Gastroesophageal sphincter (tissue), 4 donors: ENCODE measurements at regions not wholly inside any gene's neighbourhood (a gene's known extent, or its start where the extent isn't known, plus 50 kb on each side); places are given as distances from the start of the nearest gene placed in this dataset.
"Not testable (repeated sequence)": the region's sequence is repeated elsewhere in the genome, so short reads cannot be mapped to it uniquely, and the experiment has no call there.

Experiments used
- ATAC-seq: fragments of 150-250 bp; one replicate; pipeline ENCODE4 v1.9.1; 2016; ENCODE audit warnings: mild to moderate bottlenecking, moderate library complexity
- H3K27ac ChIP-seq, 4 donors: fragments of 200-600 bp; sonication (generic) in 3 of 4; 1 replicate in 3 of 4; 2 replicates in 1 of 4; pipeline ENCODE4 v1.5.1; 2016 to 2019
- H3K27me3 ChIP-seq: fragments of 200-600 bp; sonication (generic); one replicate; pipeline ENCODE4 v1.5.1; 2019
- H3K36me3 ChIP-seq, 2 donors: fragments of 200-600 bp; sonication (generic); one replicate each; pipeline ENCODE4 v1.5.1; 2019; ENCODE audit warnings: control low read depth in 1 of 2
- H3K4me1 ChIP-seq, 3 donors: fragments of 200-600 bp; sonication (generic); 1 replicate in 2 of 3; 2 replicates in 1 of 3; pipeline ENCODE4 v1.5.1; 2016 to 2019; ENCODE audit warnings: control low read depth in 2 of 3
- H3K4me3 ChIP-seq, 2 donors: fragments of 200-600 bp; sonication (generic); one replicate each; pipeline ENCODE4 v1.5.1; 2019; ENCODE audit warnings: mild to moderate bottlenecking in 1 of 2, moderate library complexity in 1 of 2
- H3K9me3 ChIP-seq, 3 donors: fragments of 200-600 bp; sonication (generic); one replicate each; pipeline ENCODE4 v1.5.1; 2017 to 2019; ENCODE audit warnings: control low read depth in 2 of 3
- EP300 ChIP-seq: sonication (generic); formaldehyde crosslinking; IDR thresholded peaks from one replicate; pipeline ENCODE4 v1.6.1; 2017; ENCODE audit warnings: antibody characterized with exemption, mild to moderate bottlenecking
- POLR2A ChIP-seq, 2 donors: fragments of 450-650 bp; IDR thresholded peaks; one replicate each; pipeline ENCODE4 v1.6.1; 2017; ENCODE audit warnings: antibody characterized with exemption in 2 of 2, mild to moderate bottlenecking in 2 of 2, moderate library complexity in 1 of 2
- POLR2AphosphoS5 ChIP-seq: sonication (generic); formaldehyde crosslinking; IDR thresholded peaks from one replicate; pipeline ENCODE4 v1.6.1; 2017; ENCODE audit warnings: antibody characterized with exemption
- WGBS, 2 donors: methylation state at CpG; one replicate each; pipeline ENCODE4 v1.1.5; 2018; ENCODE audit warnings: low coverage in 1 of 2; 5-methylcytosine and 5-hydroxymethylcytosine counted together
- TF ChIP-seq, protein P1 (sequence below), 4 experiments: fragments of 200-600 bp in 2 of 4; fragments of 450-650 bp in 2 of 4; sonication (generic) in 1 of 4; IDR thresholded peaks; one replicate each; pipeline ENCODE4 v1.5.1; 2017 to 2019; ENCODE audit warnings: antibody characterized with exemption in 4 of 4, mild to moderate bottlenecking in 2 of 4, moderate library complexity in 2 of 4

DNA sequence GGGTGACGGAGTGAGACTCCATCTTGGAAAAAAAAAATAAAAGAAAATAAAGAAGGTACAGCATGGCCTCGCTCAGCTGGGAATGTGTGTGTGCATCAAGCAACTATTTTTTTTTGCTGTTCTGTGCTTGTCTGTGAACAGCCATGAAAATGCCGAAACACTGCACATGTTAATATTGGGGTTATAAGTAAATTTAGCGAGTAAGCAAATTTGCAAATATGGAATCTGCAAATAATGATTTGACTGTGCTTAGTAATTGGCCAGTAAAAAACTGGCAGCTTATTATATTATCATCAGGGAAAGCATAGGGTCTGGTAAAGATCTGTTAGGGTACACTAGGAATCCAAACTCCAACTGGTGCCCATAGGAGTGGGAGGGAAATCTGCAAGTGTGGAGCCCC is 278.1 kb upstream of the KLF4 start:
- 92 to 100% methylated on average over 4 of the region's 4 CpGs for WGBS, 2 donors
- no peaks in the 10 kb centered on the region for H3K27me3 ChIP-seq
- H3K4me1 ChIP-seq = no peaks in the 10 kb centered on the region
- no peak overlapping the region for H3K4me3 ChIP-seq
- peak overlapping the region in 3 of 4 donors; percentile 4 to 69 (median 24) for H3K27ac ChIP-seq
- TF ChIP-seq, protein P1, sequence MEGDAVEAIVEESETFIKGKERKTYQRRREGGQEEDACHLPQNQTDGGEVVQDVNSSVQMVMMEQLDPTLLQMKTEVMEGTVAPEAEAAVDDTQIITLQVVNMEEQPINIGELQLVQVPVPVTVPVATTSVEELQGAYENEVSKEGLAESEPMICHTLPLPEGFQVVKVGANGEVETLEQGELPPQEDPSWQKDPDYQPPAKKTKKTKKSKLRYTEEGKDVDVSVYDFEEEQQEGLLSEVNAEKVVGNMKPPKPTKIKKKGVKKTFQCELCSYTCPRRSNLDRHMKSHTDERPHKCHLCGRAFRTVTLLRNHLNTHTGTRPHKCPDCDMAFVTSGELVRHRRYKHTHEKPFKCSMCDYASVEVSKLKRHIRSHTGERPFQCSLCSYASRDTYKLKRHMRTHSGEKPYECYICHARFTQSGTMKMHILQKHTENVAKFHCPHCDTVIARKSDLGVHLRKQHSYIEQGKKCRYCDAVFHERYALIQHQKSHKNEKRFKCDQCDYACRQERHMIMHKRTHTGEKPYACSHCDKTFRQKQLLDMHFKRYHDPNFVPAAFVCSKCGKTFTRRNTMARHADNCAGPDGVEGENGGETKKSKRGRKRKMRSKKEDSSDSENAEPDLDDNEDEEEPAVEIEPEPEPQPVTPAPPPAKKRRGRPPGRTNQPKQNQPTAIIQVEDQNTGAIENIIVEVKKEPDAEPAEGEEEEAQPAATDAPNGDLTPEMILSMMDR (IDR thresholded peaks at IDR 0.05) = no peak
- no peak for TF ChIP-seq POLR2A (IDR thresholded peaks at IDR 0.05)
- TF ChIP-seq EP300 = no peak
- no peak for TF ChIP-seq POLR2AphosphoS5
- no peaks in the 10 kb centered on the region for H3K36me3 ChIP-seq
- no peak for ATAC-seq
- H3K9me3 ChIP-seq = no peaks in the 10 kb centered on the region

DNA sequence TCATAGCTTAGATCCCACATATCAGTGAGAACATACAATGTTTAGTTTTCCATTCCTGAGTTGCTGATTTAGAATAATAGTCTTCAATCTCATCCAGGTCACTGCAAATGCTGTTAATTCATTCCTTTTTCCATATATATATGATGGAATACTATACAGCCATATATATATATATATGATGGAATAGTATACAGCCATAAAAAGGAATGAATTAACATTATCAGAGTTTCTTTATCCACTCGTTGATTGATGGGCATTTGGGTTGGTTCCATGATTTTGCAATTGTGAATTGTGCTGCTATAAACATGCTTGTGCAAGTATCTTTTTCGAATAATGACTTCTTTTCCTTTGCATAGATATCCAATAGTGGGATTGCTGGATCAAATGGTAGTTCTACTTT is 273.9 kb upstream of the KLF4 start:
- H3K27me3 ChIP-seq, H3K27ac ChIP-seq, H3K4me3 ChIP-seq, H3K4me1 ChIP-seq, H3K36me3 ChIP-seq, H3K9me3 ChIP-seq, ATAC-seq: not testable (repeated sequence)
- 83 to 95% methylated on average over 2 of the region's 2 CpGs for WGBS, 2 donors

DNA sequence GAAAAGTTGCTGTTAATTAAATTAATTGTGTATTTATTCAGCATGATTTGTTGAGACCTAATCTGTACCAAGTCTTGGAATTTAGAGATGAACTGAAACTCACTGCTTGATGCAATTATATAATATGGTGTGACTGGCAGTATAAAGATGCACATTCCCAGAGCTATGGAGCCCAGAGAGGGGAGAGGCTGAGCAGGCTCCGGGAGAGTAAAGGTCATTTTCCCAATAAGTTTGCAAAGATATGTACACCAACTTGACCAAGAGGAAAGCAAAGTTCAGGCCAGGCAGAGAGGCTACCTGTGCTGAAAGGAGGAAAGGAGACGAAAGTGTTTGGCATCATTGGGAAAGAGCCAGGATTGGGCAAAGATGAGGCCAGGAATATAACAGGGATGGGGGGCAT is 271.7 kb upstream of the KLF4 start:
- no peaks in the 10 kb centered on the region for H3K27me3 ChIP-seq
- TF ChIP-seq POLR2AphosphoS5 (no peak), POLR2A (IDR thresholded peaks at IDR 0.05) (no peak), EP300 (no peak)
- TF ChIP-seq, protein P1 (IDR thresholded peaks at IDR 0.05) = no peak
- H3K27ac ChIP-seq = peak overlapping the region in 1 of 4 donors; percentile 32
- no peaks in the 10 kb centered on the region for H3K36me3 ChIP-seq
- 88 to 100% methylated on average over 2 of the region's 2 CpGs for WGBS, 2 donors
- no peaks in the 10 kb centered on the region for H3K9me3 ChIP-seq
- no peak for ATAC-seq
- no peaks in the 10 kb centered on the region for H3K4me1 ChIP-seq
- no peak overlapping the region for H3K4me3 ChIP-seq

DNA sequence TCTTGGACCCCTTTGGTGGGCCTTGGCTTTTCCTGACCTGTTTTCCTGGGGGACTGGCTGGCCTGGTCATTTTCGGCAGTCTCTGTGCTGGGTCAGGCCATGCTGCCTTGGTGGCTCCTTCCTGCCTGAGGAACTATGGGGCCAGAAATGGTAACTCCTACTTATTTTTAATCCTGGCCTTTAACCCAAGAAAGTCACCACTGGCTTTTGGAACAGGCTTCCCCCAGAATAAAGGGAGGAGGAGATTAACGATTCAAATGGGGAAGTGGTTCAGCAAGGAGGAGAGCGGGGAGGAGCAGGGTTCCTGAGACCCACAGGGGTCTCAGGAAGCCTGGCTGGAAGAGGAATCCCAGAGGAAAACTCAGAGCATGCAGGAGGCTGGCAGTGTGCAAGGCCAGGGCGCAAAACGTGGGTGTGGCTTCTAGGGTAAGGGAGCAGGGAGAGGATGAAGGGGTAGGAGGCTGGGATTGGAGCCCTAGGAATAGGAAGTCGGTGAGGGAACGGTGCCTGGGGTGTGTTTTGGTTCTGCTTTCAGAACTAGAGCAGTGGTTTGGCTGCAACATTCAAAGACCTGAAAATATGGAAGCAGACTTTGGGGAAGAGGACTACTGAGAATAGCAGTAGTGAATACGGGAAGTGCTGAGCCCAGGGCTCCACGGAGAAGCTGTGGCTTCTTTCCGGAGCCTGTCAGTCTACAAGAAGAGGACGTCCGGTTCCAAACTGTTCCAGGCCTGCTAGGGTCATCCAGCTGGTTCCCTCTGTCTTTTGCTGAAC is 271.1 kb upstream of the KLF4 start:
- peaks cover 0 to 1% (median 0%) of the 10 kb centered on the region in 3 donors for H3K4me1 ChIP-seq
- H3K9me3 ChIP-seq = no peaks in the 10 kb centered on the region
- WGBS, 2 donors = 72 to 83% methylated on average over 8 to 10 of the region's 12 CpGs
- H3K27ac ChIP-seq = peak overlapping the region in 2 of 4 donors; percentile 39 to 48
- H3K27me3 ChIP-seq = no peaks in the 10 kb centered on the region
- ATAC-seq = peak; percentile 75
- H3K4me3 ChIP-seq = no peak overlapping the region
- H3K36me3 ChIP-seq = no peaks in the 10 kb centered on the region
- TF ChIP-seq POLR2AphosphoS5 = no peak
- TF ChIP-seq EP300 = no peak
- TF ChIP-seq POLR2A (IDR thresholded peaks at IDR 0.05) = no peak
- TF ChIP-seq, protein P1 (IDR thresholded peaks at IDR 0.05) = no peak

DNA sequence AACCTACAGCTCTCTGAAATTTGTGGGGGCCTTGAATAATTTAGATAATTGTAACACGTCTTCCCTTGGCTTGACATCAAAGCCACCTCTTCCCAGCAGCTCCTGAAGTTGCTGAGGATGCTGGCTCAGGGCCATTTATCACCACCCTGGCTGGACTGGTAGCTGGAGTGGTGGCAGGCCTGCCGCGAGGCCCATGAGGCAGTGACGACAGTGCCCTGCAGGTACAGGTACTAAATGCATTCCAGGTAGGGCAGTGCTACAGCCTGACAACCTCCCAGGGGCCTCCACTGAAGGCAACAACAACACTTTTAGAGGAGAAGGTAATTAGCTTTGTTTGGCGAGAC is 270.2 kb upstream of the KLF4 start:
- H3K36me3 ChIP-seq = no peaks in the 10 kb centered on the region
- H3K27ac ChIP-seq = peak overlapping the region in 2 of 4 donors; percentile 39 to 48
- whole genome bisulfite sequencing, 2 donors = 86 to 92% methylated on average over 2 to 3 of the region's 5 CpGs
- H3K4me1 ChIP-seq = peaks cover 0 to 10% (median 0%) of the 10 kb centered on the region in 3 donors
- H3K4me3 ChIP-seq = no peak overlapping the region
- H3K9me3 ChIP-seq = no peaks in the 10 kb centered on the region
- ATAC-seq = no peak
- TF ChIP-seq EP300 (no peak), POLR2A (IDR thresholded peaks at IDR 0.05) (no peak), POLR2AphosphoS5 (no peak)
- TF ChIP-seq, protein P1 (IDR thresholded peaks at IDR 0.05) = no peak
- H3K27me3 ChIP-seq = no peaks in the 10 kb centered on the region
